Fibroblast of skin of abdomen (primary cell): ENCODE measurements at regions not wholly inside any gene's neighbourhood (a gene's known extent, or its start where the extent isn't known, plus 50 kb on each side); places are given as distances from the start of the nearest gene placed in this dataset.

Source experiments
- DNase-seq: peaks from one replicate; pipeline ENCODE4 v3.0.0-alpha.2; 2013

- no peak for DNase-seq
These were observed 62.2 kb upstream of the TES start for GRCh38 chr7:116148108-116148507.

DNA sequence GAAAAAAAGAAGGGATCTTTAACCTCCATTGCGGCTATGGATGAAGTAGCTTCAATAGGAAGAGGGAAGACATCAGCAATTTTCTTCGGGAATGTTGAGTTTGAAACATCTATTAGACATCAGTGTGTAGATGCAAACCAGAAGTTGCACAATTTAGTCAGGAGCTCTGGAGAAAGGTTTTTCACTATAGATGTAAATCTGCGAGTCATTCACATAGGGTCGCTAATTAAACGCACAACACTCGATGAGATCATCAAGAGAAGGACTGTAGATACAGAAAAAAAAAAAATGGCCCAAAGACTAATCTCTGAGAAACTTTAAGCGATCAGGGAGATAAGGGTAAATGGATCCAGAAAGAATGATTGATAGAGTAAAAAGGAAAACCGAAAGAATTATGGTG lies 61.7 kb upstream of the TES start:
- peak; percentile 34 for DNase-seq

GRCh38 chr7:116150588-116150987 lies 59.8 kb upstream of the TES start:
- DNase-seq, result peak; percentile 14

- DNase-seq, result no peak
These were observed 58.1 kb upstream of the TES start for GRCh38 chr7:116152276-116152675.

- DNase-seq, result no peak
These were observed 57.3 kb upstream of the TES start for GRCh38 chr7:116153050-116153449.

- DNase-seq, result no peak
These were observed 50.6 kb upstream of the TES start for GRCh38 chr7:116159711-116160110.
